GM10266 (cell line): ENCODE measurements at regions not wholly inside any gene's neighbourhood (a gene's known extent, or its start where the extent isn't known, plus 50 kb on each side); places are given as distances from the start of the nearest gene placed in this dataset.

Source experiments
- DNase-seq: peaks from one replicate; pipeline ENCODE4 v3.0.0; 2012; ENCODE audit errors: extremely low spot score
- CTCF ChIP-seq: IDR thresholded peaks from 2 replicates; pipeline ENCODE4 v1.5.1; 2012; ENCODE audit warnings: mild to moderate bottlenecking, low read depth; ENCODE audit not compliant: control insufficient read depth, insufficient read depth; ENCODE audit errors: missing control alignments

GRCh38 chr6:37100745-37101144 lies 69.2 kb upstream of the PIM1 start:
- no peak for TF ChIP-seq CTCF
- no peak for DNase-seq

DNA sequence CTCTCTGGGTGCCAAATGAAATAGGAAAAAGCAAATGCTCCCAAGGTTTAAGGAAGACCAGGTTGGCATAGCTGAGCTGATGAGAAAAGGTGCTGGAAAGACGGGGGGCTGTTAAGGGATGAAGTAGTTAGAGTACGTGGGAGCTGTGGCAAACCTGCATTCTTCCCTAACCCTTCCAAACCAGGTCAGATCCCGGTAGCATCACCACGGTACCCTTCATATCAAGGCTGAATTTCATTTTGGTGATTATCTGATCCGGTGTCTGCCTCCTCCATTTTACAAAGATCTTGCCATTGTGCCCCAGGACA lies 68.0 kb upstream of the PIM1 start:
- DNase-seq: no peak
- no peak for TF ChIP-seq CTCF

GRCh38 chr6:37102299-37103168 lies 67.4 kb upstream of the PIM1 start:
- TF ChIP-seq CTCF: no peak
- DNase-seq: peak; percentile 84

GRCh38 chr6:37103169-37104039 lies 66.5 kb upstream of the PIM1 start:
- DNase-seq: peak; percentile 53
- TF ChIP-seq CTCF: no peak

GRCh38 chr6:37104824-37105147 lies 65.2 kb upstream of the PIM1 start:
- no peak for TF ChIP-seq CTCF

GRCh38 chr6:37105148-37106050 lies 64.6 kb upstream of the PIM1 start:
- no peak for DNase-seq

More at GRCh38 chr6:37104824-37105147, 65.2 kb upstream of the PIM1 start:
- no peak for DNase-seq

More at GRCh38 chr6:37105148-37106050, 64.6 kb upstream of the PIM1 start:
- TF ChIP-seq CTCF: no peak
